CD8-positive, alpha-beta memory T cell (primary cell): ENCODE measurements at regions not wholly inside any gene's neighbourhood (a gene's known extent, or its start where the extent isn't known, plus 50 kb on each side); places are given as distances from the start of the nearest gene placed in this dataset.
"Not testable (repeated sequence)": the region's sequence is repeated elsewhere in the genome, so short reads cannot be mapped to it uniquely, and the experiment has no call there.

ENCODE experiments used
- CTCF ChIA-PET: fragments of 350-600 bp; sonication (Branson Sonifier 250); formaldehyde crosslinking; loops from one replicate; lab custom pipeline; 2021; ENCODE audit warnings: antibody characterized with exemption; lab: Charles Lee
- POLR2A ChIA-PET: fragments of 350-600 bp; sonication (Branson Sonifier 250); formaldehyde crosslinking; loops from one replicate; lab custom pipeline; 2021; ENCODE audit warnings: antibody characterized with exemption; lab: Charles Lee
- DNase-seq, 5 donors: peaks; one replicate each; pipeline versions ENCODE4 v3.0.0 to v3.0.0-alpha.2; 2020 to 2022; ENCODE audit warnings: mixed read lengths in 1 of 5
- H3K27ac ChIP-seq: one replicate; pipeline ENCODE4 v1.7.0; 2013; ENCODE audit warnings: low read depth, mild to moderate bottlenecking, low read length, moderate library complexity
- H3K27me3 ChIP-seq: 2 replicates; pipeline ENCODE4 v1.7.0; 2013; ENCODE audit warnings: low read length, mild to moderate bottlenecking; ENCODE audit not compliant: insufficient read depth, poor library complexity, severe bottlenecking
- H3K36me3 ChIP-seq: 2 replicates; pipeline ENCODE4 v1.7.0; 2013; ENCODE audit warnings: mild to moderate bottlenecking, low read length, moderate library complexity; ENCODE audit not compliant: insufficient read depth
- H3K4me1 ChIP-seq: 2 replicates; pipeline ENCODE4 v1.7.0; 2013; ENCODE audit warnings: mild to moderate bottlenecking, low read length, moderate library complexity; ENCODE audit not compliant: insufficient read depth
- H3K4me3 ChIP-seq: 2 replicates; pipeline ENCODE4 v1.7.0; 2013; ENCODE audit warnings: mild to moderate bottlenecking, low read length
- H3K9me3 ChIP-seq: 2 replicates; pipeline ENCODE4 v1.7.0; 2013; ENCODE audit warnings: mild to moderate bottlenecking, low read length
- H3K27ac Mint-ChIP-seq, 8 donors: one replicate each; pipeline ENCODE4 v1.8.0; 2020 to 2021; ENCODE audit warnings: mixed read lengths in 8 of 8, mild to moderate bottlenecking in 6 of 8, inconsistent platforms in 3 of 8, moderate library complexity in 3 of 8
- H3K27me3 Mint-ChIP-seq, 2 donors: one replicate each; pipeline ENCODE4 v1.8.0; 2020 to 2021; ENCODE audit warnings: mixed read lengths in 2 of 2, mild to moderate bottlenecking in 1 of 2, moderate library complexity in 1 of 2
- H3K36me3 Mint-ChIP-seq, 3 donors: one replicate each; pipeline ENCODE4 v1.8.0; 2020 to 2021; ENCODE audit warnings: mixed read lengths in 3 of 3, inconsistent platforms in 1 of 3, mild to moderate bottlenecking in 1 of 3
- H3K4me1 Mint-ChIP-seq, 3 donors: one replicate each; pipeline ENCODE4 v1.8.0; 2020 to 2021; ENCODE audit warnings: mixed read lengths in 3 of 3, inconsistent platforms in 1 of 3, mild to moderate bottlenecking in 1 of 3
- H3K4me3 Mint-ChIP-seq, 7 donors: one replicate each; pipeline ENCODE4 v1.8.0; 2020 to 2021; ENCODE audit warnings: mixed read lengths in 7 of 7, mild to moderate bottlenecking in 6 of 7, moderate library complexity in 4 of 7, inconsistent platforms in 2 of 7
- H3K9me3 Mint-ChIP-seq, 5 donors: one replicate each; pipeline ENCODE4 v1.8.0; 2020 to 2022; ENCODE audit warnings: mixed read lengths in 5 of 5, mild to moderate bottlenecking in 3 of 5, moderate library complexity in 2 of 5, inconsistent platforms in 1 of 5

DNA sequence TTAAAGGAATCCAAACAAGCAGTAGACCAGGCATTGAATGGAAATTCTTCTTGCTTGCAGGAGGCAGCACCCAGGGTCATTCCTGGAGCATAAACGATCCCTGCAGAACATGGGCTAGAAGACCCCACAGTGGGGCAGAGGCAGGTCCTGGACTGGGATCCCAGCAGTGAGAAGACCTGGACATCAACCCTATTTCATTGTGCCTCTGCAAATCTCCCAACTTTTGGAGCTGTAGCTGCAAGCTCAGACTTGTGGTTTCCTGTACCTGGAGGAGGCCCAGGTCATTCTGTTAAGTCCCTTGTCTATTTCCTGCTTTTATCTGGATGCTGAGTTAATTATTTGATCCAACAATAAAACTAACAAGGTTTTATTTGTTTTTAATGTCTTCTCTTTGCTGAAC is 61.7 kb downstream of the CALM1 start:
- no peaks in the 10 kb centered on the region for H3K9me3 ChIP-seq
- Mint-ChIP-seq H3K27ac (no peak overlapping the region), H3K9me3 (no peaks in the 10 kb centered on the region), H3K27me3 (peaks cover 3% of the 10 kb centered on the region in 2 donors), H3K4me3 (no peak overlapping the region), H3K4me1 (no peaks in the 10 kb centered on the region), H3K36me3 (peaks cover 0 to 1% (median 0%) of the 10 kb centered on the region in 3 donors)
- H3K4me3 ChIP-seq = no peak overlapping the region
- CTCF ChIA-PET = no interaction called here
- no peak for DNase-seq
- H3K36me3 ChIP-seq = no peaks in the 10 kb centered on the region
- no peak overlapping the region for H3K27ac ChIP-seq
- POLR2A ChIA-PET = no interaction called here
- H3K4me1 ChIP-seq = no peaks in the 10 kb centered on the region
- no peaks in the 10 kb centered on the region for H3K27me3 ChIP-seq

DNA sequence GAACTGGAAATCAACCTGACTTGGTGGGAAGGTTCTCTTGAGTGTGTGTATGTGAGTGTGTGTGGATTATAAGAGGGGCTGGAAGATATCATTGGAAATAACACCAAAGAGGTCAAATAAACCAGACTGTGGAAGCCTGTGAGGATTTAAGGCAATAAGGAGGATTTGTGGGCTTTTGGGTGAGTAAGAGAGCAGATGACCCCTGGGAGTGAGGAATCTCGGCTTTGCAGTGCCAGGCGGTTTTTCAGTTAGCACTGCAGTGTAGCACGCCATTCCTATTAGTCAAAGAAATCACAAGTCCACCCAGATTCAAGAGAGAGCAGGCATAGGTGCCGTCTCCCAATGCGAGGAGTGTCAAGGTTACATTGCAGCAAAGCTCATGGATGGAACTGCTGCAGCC is 63.3 kb downstream of the CALM1 start:
- Histone ChIP-seq H3K9me3 (no peaks in the 10 kb centered on the region), H3K27me3 (no peaks in the 10 kb centered on the region), H3K27ac (no peak overlapping the region), H3K4me1 (no peaks in the 10 kb centered on the region), H3K36me3 (no peaks in the 10 kb centered on the region), H3K4me3 (no peak overlapping the region)
- ChIA-PET POLR2A (no interaction called here), CTCF (no interaction called here)
- Mint-ChIP-seq H3K36me3 (peaks cover 0 to 1% (median 0%) of the 10 kb centered on the region in 3 donors), H3K27me3 (peaks cover 4 to 9% of the 10 kb centered on the region in 2 donors), H3K9me3 (no peaks in the 10 kb centered on the region), H3K4me3 (no peak overlapping the region), H3K27ac (no peak overlapping the region), H3K4me1 (no peaks in the 10 kb centered on the region)
- no peak for DNase-seq

DNA sequence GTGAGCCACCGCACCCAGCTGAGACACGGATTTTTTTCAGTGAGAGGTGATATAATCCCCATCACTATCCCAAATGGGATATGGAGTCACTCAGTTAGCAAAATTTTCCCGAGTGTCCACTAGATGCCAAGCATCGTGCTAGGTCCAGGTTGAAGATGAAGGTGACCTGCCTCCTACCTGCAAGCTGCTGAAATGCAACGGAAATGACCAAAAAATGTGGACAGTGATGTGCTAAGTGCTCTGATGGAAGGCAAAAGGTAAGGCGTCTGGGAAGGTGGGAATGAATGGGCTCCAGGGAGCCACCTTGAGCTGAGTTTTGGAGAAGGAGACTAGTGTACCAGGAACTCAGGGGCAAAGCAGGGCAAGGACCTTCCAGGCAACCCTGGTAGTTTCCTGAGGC is 64.6 kb downstream of the CALM1 start:
- peaks cover 1 to 9% of the 10 kb centered on the region in 2 donors for H3K27me3 Mint-ChIP-seq
- POLR2A ChIA-PET = no interaction called here
- no peak overlapping the region for H3K4me3 Mint-ChIP-seq
- no peaks in the 10 kb centered on the region for H3K4me1 Mint-ChIP-seq
- Histone ChIP-seq H3K9me3 (no peaks in the 10 kb centered on the region), H3K4me3 (no peak overlapping the region), H3K4me1 (no peaks in the 10 kb centered on the region), H3K27ac (no peak overlapping the region), H3K36me3 (no peaks in the 10 kb centered on the region), H3K27me3 (no peaks in the 10 kb centered on the region)
- H3K9me3 Mint-ChIP-seq = no peaks in the 10 kb centered on the region
- CTCF ChIA-PET = no interaction called here
- DNase-seq = no peak
- H3K36me3 Mint-ChIP-seq = peaks cover 0 to 1% (median 0%) of the 10 kb centered on the region in 3 donors
- no peak overlapping the region for H3K27ac Mint-ChIP-seq

- POLR2A ChIA-PET = no interaction called here
- no peaks in the 10 kb centered on the region for H3K4me1 Mint-ChIP-seq
- peak overlapping the region in 1 of 8 donors; percentile 48 for H3K27ac Mint-ChIP-seq
Observed at GRCh38 chr14:90464481-90464880, 67.7 kb downstream of the CALM1 start.

DNA sequence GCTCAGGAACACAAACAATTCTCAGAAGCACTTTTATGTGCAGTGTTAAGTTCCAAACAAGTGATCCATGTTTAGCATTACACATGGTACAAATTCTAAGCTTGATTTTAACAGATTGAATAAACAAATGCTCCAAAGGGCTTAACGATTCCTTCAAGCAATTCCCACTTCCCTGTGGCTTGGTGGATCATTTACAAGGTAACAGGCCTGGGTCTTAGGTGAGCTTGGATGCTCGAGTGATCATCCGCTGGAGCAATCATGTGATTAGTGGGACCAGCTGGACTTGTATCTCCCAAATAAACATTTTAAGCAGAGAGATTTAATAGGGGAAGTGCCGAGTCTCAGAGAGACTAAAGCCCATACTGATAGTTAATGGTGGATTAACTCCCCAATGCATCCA is 70.7 kb downstream of the CALM1 start:
- DNase-seq = no peak
- H3K27ac Mint-ChIP-seq = no peak overlapping the region
- ChIA-PET CTCF (no interaction called here), POLR2A (interaction anchor here (0.6 kb wide), 1 partner anchor 169 kb away, joined by 7 read pairs; no protein-coding TSS in a partner anchor)
- H3K27me3 Mint-ChIP-seq = peaks cover 3 to 39% of the 10 kb centered on the region in 2 donors
- no peak overlapping the region for H3K4me3 Mint-ChIP-seq
- Histone ChIP-seq H3K36me3 (no peaks in the 10 kb centered on the region), H3K27me3 (no peaks in the 10 kb centered on the region), H3K4me3 (no peak overlapping the region), H3K4me1 (no peaks in the 10 kb centered on the region), H3K27ac (no peak overlapping the region), H3K9me3 (no peaks in the 10 kb centered on the region)
- H3K36me3 Mint-ChIP-seq = peaks cover 0 to 14% (median 0%) of the 10 kb centered on the region in 3 donors
- no peaks in the 10 kb centered on the region for H3K4me1 Mint-ChIP-seq
- peaks cover 0 to 21% (median 11%) of the 10 kb centered on the region in 5 donors for H3K9me3 Mint-ChIP-seq

More at GRCh38 chr14:90464481-90464880, 67.7 kb downstream of the CALM1 start:
- Histone ChIP-seq H3K27ac (no peak overlapping the region), H3K36me3 (no peaks in the 10 kb centered on the region), H3K4me1 (no peaks in the 10 kb centered on the region), H3K4me3 (no peak overlapping the region), H3K9me3 (no peaks in the 10 kb centered on the region), H3K27me3 (no peaks in the 10 kb centered on the region)
- H3K9me3 Mint-ChIP-seq = peaks cover 0 to 7% (median 0%) of the 10 kb centered on the region in 5 donors
- peaks cover 3 to 25% of the 10 kb centered on the region in 2 donors for H3K27me3 Mint-ChIP-seq
- CTCF ChIA-PET = interaction anchor here (1.0 kb wide), 1 partner anchor 28 kb away, joined by 3 read pairs; no protein-coding TSS in a partner anchor
- peaks cover 0 to 1% (median 0%) of the 10 kb centered on the region in 3 donors for H3K36me3 Mint-ChIP-seq
- no peak for DNase-seq
- no peak overlapping the region for H3K4me3 Mint-ChIP-seq

- H3K27ac Mint-ChIP-seq, H3K4me1 ChIP-seq, H3K4me3 ChIP-seq, H3K4me3 Mint-ChIP-seq, H3K27ac ChIP-seq, CTCF ChIA-PET, H3K27me3 ChIP-seq, H3K9me3 ChIP-seq, DNase-seq, H3K36me3 ChIP-seq, POLR2A ChIA-PET, H3K4me1 Mint-ChIP-seq: not testable (repeated sequence)
- H3K9me3 Mint-ChIP-seq = peaks cover 4 to 25% (median 19%) of the 10 kb centered on the region in 5 donors
- peaks cover 4 to 49% of the 10 kb centered on the region in 2 donors for H3K27me3 Mint-ChIP-seq
- peaks cover 0 to 24% (median 0%) of the 10 kb centered on the region in 3 donors for H3K36me3 Mint-ChIP-seq
Observed at GRCh38 chr14:90469416-90469815, 72.6 kb downstream of the CALM1 start.

DNA sequence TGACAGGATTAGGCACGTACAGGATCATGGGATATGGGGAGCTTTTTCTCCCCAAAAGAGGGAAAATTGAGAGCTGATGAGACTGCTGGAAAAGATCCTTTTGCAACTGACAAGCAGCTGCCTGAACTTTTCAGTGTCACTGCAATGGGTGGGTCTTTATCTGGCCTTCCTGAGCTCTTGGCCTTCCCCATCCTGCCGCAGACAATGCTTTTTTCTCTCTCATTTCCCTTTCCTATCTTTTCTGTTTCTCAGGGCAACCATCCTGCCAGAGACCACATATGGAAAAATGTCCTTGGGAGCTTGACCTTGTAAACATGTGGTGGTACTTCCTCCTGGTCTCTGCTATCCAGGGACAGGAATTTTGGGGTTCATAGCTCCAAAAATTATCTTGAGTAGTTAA is 75.8 kb downstream of the CALM1 start:
- H3K9me3 Mint-ChIP-seq = peaks cover 20 to 37% (median 28%) of the 10 kb centered on the region in 5 donors
- ChIA-PET CTCF (no interaction called here), POLR2A (no interaction called here)
- Histone ChIP-seq H3K4me1 (no peaks in the 10 kb centered on the region), H3K36me3 (no peaks in the 10 kb centered on the region), H3K27me3 (no peaks in the 10 kb centered on the region), H3K9me3 (no peaks in the 10 kb centered on the region), H3K4me3 (no peak overlapping the region), H3K27ac (no peak overlapping the region)
- peaks cover 4 to 51% of the 10 kb centered on the region in 2 donors for H3K27me3 Mint-ChIP-seq
- H3K27ac Mint-ChIP-seq = no peak overlapping the region
- no peaks in the 10 kb centered on the region for H3K4me1 Mint-ChIP-seq
- H3K4me3 Mint-ChIP-seq = no peak overlapping the region
- H3K36me3 Mint-ChIP-seq = peaks cover 0 to 28% (median 2%) of the 10 kb centered on the region in 3 donors
- DNase-seq = no peak
